Kidney (tissue), 13 donors: ENCODE measurements at regions not wholly inside any gene's neighbourhood (a gene's known extent, or its start where the extent isn't known, plus 50 kb on each side); places are given as distances from the start of the nearest gene placed in this dataset.

Experiments used
- DNase-seq, 5 donors: peaks; one replicate each; pipeline ENCODE4 v3.0.0-alpha.2; 2013 to 2020
- FAIRE-seq: peaks from 2 replicates; lab custom pipeline; 2012; peaks lifted over from hg19 to GRCh38; lab: Jason Lieb, UNC
- H3K27ac ChIP-seq, 2 donors: one replicate each; pipeline ENCODE4 v1.7.0; 2013; ENCODE audit warnings: low read depth in 2 of 2, low read length in 2 of 2, inconsistent platforms in 1 of 2
- H3K27me3 ChIP-seq: one replicate; pipeline ENCODE4 v1.7.1; 2013; ENCODE audit warnings: low read length, inconsistent platforms; ENCODE audit not compliant: control insufficient read depth, insufficient read depth
- H3K36me3 ChIP-seq, 3 donors: one replicate each; pipeline versions ENCODE4 v1.7.0 to v1.7.1; 2013; ENCODE audit warnings: low read length in 3 of 3, control low read depth in 1 of 3, inconsistent platforms in 1 of 3; ENCODE audit not compliant: insufficient read depth in 3 of 3, control insufficient read depth in 2 of 3
- H3K4me1 ChIP-seq, 3 donors: one replicate each; pipeline versions ENCODE4 v1.7.0 to v1.7.1; 2013; ENCODE audit warnings: low read length in 3 of 3, inconsistent platforms in 1 of 3, low read depth in 1 of 3; ENCODE audit not compliant: control insufficient read depth in 2 of 3, insufficient read depth in 2 of 3
- H3K4me3 ChIP-seq, 3 donors: one replicate each; pipeline versions ENCODE4 v1.7.0 to v1.8.1; 2013; ENCODE audit warnings: low read length in 3 of 3, control low read depth in 1 of 3, inconsistent platforms in 1 of 3
- H3K9ac ChIP-seq, 3 donors: one replicate each; pipeline versions ENCODE4 v1.7.0 to v1.7.1; 2013; ENCODE audit warnings: low read length in 3 of 3, control low read depth in 1 of 3, inconsistent platforms in 1 of 3
- H3K9me3 ChIP-seq, 3 donors: one replicate each; pipeline versions ENCODE4 v1.7.0 to v1.7.1; 2013; ENCODE audit warnings: low read length in 3 of 3, control low read depth in 1 of 3, inconsistent platforms in 1 of 3; ENCODE audit not compliant: control insufficient read depth in 2 of 3, insufficient read depth in 1 of 3
- CTCF ChIP-seq: IDR thresholded peaks from 3 replicates; pipeline ENCODE4 v1.5.1; 2012; ENCODE audit warnings: mild to moderate bottlenecking, moderate library complexity, borderline replicate concordance; ENCODE audit not compliant: insufficient read depth; ENCODE audit errors: extremely low read depth
- intact Hi-C: fragments of 100-400 bp; cut with DNase I; formaldehyde crosslinking; loops from one replicate; pipeline ENCODE4 v1.11.1; 2022
- donor health status: control.
- donor health status: control.
- donor health status: control.
- donor health status: control.
- donor health status: control.
- donor health status: DM: yes; HTN: yes; CAD: no.
- donor health status: Normal renal cell carcinoma (clear cell type).

- H3K4me3 ChIP-seq, result no peak overlapping the region
- H3K4me1 ChIP-seq, result no peaks in the 10 kb centered on the region
- H3K9me3 ChIP-seq, result no peaks in the 10 kb centered on the region
- intact Hi-C loops, result no loop called here
- TF ChIP-seq CTCF, result no peak
- FAIRE-seq (no peak), DNase-seq (no peak)
- H3K9ac ChIP-seq, result no peak overlapping the region
- H3K36me3 ChIP-seq, result no peaks in the 10 kb centered on the region
- no peak overlapping the region for H3K27ac ChIP-seq
- no peaks in the 10 kb centered on the region for H3K27me3 ChIP-seq
These were observed 67.5 kb downstream of the MAP10 start for GRCh38 chr1:232872738-232873137.

- no peaks in the 10 kb centered on the region for H3K4me1 ChIP-seq
- TF ChIP-seq CTCF, result no peak
- no peak overlapping the region for H3K4me3 ChIP-seq
- H3K9me3 ChIP-seq, result no peaks in the 10 kb centered on the region
- H3K36me3 ChIP-seq, result no peaks in the 10 kb centered on the region
- no peak overlapping the region for H3K9ac ChIP-seq
- H3K27ac ChIP-seq, result no peak overlapping the region
- no peaks in the 10 kb centered on the region for H3K27me3 ChIP-seq
- intact Hi-C loops, result no loop called here
- FAIRE-seq (no peak), DNase-seq (no peak)
These were observed 68.2 kb downstream of the MAP10 start for GRCh38 chr1:232873412-232873811.

DNA sequence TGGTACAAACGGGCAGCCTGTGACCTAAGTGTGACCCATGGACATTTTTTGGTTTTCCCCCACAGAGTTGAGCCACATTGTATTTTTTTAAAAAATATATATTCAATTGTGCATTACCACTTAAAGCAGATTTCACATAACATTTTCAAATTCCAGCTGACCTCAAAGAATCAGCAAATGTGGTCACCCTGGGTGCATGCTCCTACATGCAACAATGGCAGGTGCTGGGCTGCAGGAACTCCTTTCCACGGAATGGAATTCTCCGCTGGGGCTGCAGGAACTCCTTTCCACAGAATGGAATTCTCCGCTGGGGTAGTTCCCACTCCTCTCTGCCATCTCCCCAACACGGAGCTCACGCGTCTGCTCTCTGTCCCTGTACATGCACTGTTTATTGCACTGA lies 68.7 kb downstream of the MAP10 start:
- Histone ChIP-seq H3K9ac (no peak overlapping the region), H3K4me1 (no peaks in the 10 kb centered on the region), H3K27me3 (no peaks in the 10 kb centered on the region), H3K27ac (no peak overlapping the region), H3K36me3 (no peaks in the 10 kb centered on the region), H3K4me3 (no peak overlapping the region), H3K9me3 (no peaks in the 10 kb centered on the region)
- intact Hi-C loops, result no loop called here
- DNase-seq, result no peak
- no peak for FAIRE-seq
- TF ChIP-seq CTCF, result no peak

DNA sequence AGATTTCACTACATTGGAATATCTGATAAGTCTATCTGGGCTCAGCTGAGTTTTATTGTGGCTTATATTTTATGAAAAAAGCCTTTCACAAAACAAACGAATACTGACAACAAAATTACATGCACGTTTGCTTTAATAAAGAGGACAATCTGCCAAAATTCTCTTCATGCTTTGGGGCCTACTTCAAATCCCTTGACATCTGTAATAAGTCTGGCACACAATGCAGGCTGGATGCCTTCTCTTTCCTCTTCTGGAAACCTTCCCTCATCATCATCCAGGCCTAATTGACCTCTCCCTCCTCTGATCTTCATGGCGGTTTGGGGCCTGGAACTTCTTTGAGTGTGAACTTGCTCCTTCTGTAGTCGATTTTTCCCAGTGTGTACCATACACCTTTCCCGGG lies 70.3 kb downstream of the MAP10 start:
- FAIRE-seq, result no peak
- H3K27me3 ChIP-seq, result no peaks in the 10 kb centered on the region

More for the DNA sequence above, 70.3 kb downstream of the MAP10 start:
- TF ChIP-seq CTCF, result no peak
- Histone ChIP-seq H3K9me3 (no peaks in the 10 kb centered on the region), H3K4me1 (no peaks in the 10 kb centered on the region), H3K4me3 (no peak overlapping the region), H3K27ac (no peak overlapping the region), H3K9ac (no peak overlapping the region), H3K36me3 (no peaks in the 10 kb centered on the region)
- intact Hi-C loops, result no loop called here
- no peak for DNase-seq
